ES-I3 (cell line): ENCODE measurements at regions not wholly inside any gene's neighbourhood (a gene's known extent, or its start where the extent isn't known, plus 50 kb on each side); places are given as distances from the start of the nearest gene placed in this dataset.

ENCODE experiments used
- H3K36me3 ChIP-seq: 2 replicates; pipeline ENCODE4 v1.6.1; 2013; ENCODE audit warnings: mild to moderate bottlenecking, low read length, control low read depth, moderate library complexity; ENCODE audit not compliant: insufficient read depth
- H3K4me1 ChIP-seq: 2 replicates; pipeline ENCODE4 v1.6.1; 2013; ENCODE audit warnings: mild to moderate bottlenecking, control low read depth, low read length; ENCODE audit not compliant: insufficient read depth
- H3K9ac ChIP-seq: 2 replicates; pipeline ENCODE4 v1.6.1; 2013; ENCODE audit warnings: low read depth, mild to moderate bottlenecking, low read length, moderate library complexity
- H3K9me3 ChIP-seq: 2 replicates; pipeline ENCODE4 v1.6.1; 2013; ENCODE audit warnings: mild to moderate bottlenecking, low read length, moderate library complexity; ENCODE audit not compliant: control insufficient read depth, insufficient read depth

- Histone ChIP-seq H3K4me1 (peaks cover 40% of the 10 kb centered on the region; the same call in 1 of the 2 replicates), H3K36me3 (no peaks in the 10 kb centered on the region), H3K9me3 (peaks cover 3% of the 10 kb centered on the region; the same call in 1 of the 2 replicates), H3K9ac (no peak overlapping the region)
These were observed 341.5 kb downstream of the BCOR start for GRCh38 chrX:39756086-39756883.

GRCh38 chrX:39757971-39758370 is 339.8 kb downstream of the BCOR start:
- H3K4me1 ChIP-seq = peaks cover 40% of the 10 kb centered on the region; the same call in 1 of the 2 replicates
- no peak overlapping the region for H3K9ac ChIP-seq
- H3K36me3 ChIP-seq = no peaks in the 10 kb centered on the region
- H3K9me3 ChIP-seq = no peaks in the 10 kb centered on the region

GRCh38 chrX:39758791-39759525 is 338.8 kb downstream of the BCOR start:
- Histone ChIP-seq H3K9ac (no peak overlapping the region), H3K4me1 (peaks cover 43% of the 10 kb centered on the region), H3K36me3 (no peaks in the 10 kb centered on the region), H3K9me3 (no peaks in the 10 kb centered on the region)

- Histone ChIP-seq H3K36me3 (no peaks in the 10 kb centered on the region), H3K9ac (no peak overlapping the region), H3K9me3 (no peaks in the 10 kb centered on the region), H3K4me1 (peaks cover 49% of the 10 kb centered on the region)
These were observed 338.1 kb downstream of the BCOR start for GRCh38 chrX:39759526-39760224.

- Histone ChIP-seq H3K9ac (no peak overlapping the region), H3K9me3 (no peaks in the 10 kb centered on the region), H3K4me1 (peaks cover 51% of the 10 kb centered on the region), H3K36me3 (no peaks in the 10 kb centered on the region)
These were observed 336.8 kb downstream of the BCOR start for GRCh38 chrX:39760930-39761329.

GRCh38 chrX:39762266-39762841 is 335.4 kb downstream of the BCOR start:
- H3K9me3 ChIP-seq = no peaks in the 10 kb centered on the region
- no peaks in the 10 kb centered on the region for H3K36me3 ChIP-seq
- H3K9ac ChIP-seq = no peak overlapping the region
- H3K4me1 ChIP-seq = peaks cover 53% of the 10 kb centered on the region

- Histone ChIP-seq H3K9me3 (no peaks in the 10 kb centered on the region), H3K36me3 (no peaks in the 10 kb centered on the region), H3K4me1 (peaks cover 41% of the 10 kb centered on the region), H3K9ac (no peak overlapping the region)
These were observed 333.3 kb downstream of the BCOR start for GRCh38 chrX:39764441-39764914.

GRCh38 chrX:39765327-39765726 is 332.4 kb downstream of the BCOR start:
- Histone ChIP-seq H3K9me3 (no peaks in the 10 kb centered on the region), H3K4me1 (peaks cover 33% of the 10 kb centered on the region), H3K36me3 (no peaks in the 10 kb centered on the region), H3K9ac (no peak overlapping the region)

GRCh38 chrX:39766085-39766726 is 331.6 kb downstream of the BCOR start:
- Histone ChIP-seq H3K36me3 (no peaks in the 10 kb centered on the region), H3K4me1 (peaks cover 34% of the 10 kb centered on the region), H3K9ac (no peak overlapping the region), H3K9me3 (no peaks in the 10 kb centered on the region)

- Histone ChIP-seq H3K4me1 (peaks cover 41% of the 10 kb centered on the region), H3K9ac (no peak overlapping the region)
These were observed 330.9 kb downstream of the BCOR start for GRCh38 chrX:39766855-39767254.

GRCh38 chrX:39767446-39767845 is 330.3 kb downstream of the BCOR start:
- H3K4me1 ChIP-seq = peaks cover 42% of the 10 kb centered on the region
- no peaks in the 10 kb centered on the region for H3K9me3 ChIP-seq
- H3K36me3 ChIP-seq = no peaks in the 10 kb centered on the region
- H3K9ac ChIP-seq = no peak overlapping the region

More at GRCh38 chrX:39766855-39767254, 330.9 kb downstream of the BCOR start:
- Histone ChIP-seq H3K36me3 (no peaks in the 10 kb centered on the region), H3K9me3 (no peaks in the 10 kb centered on the region)

- H3K36me3 ChIP-seq = no peaks in the 10 kb centered on the region
These were observed 328.0 kb downstream of the BCOR start for GRCh38 chrX:39769748-39770147.

GRCh38 chrX:39771089-39771488 is 326.7 kb downstream of the BCOR start:
- H3K9ac ChIP-seq = peak overlapping the region; percentile 24; the same call in 1 of the 2 replicates
- H3K36me3 ChIP-seq = no peaks in the 10 kb centered on the region
- H3K9me3 ChIP-seq = no peaks in the 10 kb centered on the region
- peaks cover 47% of the 10 kb centered on the region for H3K4me1 ChIP-seq

More at GRCh38 chrX:39769748-39770147, 328.0 kb downstream of the BCOR start:
- no peak overlapping the region for H3K9ac ChIP-seq
- no peaks in the 10 kb centered on the region for H3K9me3 ChIP-seq
- H3K4me1 ChIP-seq = peaks cover 51% of the 10 kb centered on the region
